Skeletal muscle satellite cell (primary cell): ENCODE measurements at regions not wholly inside any gene's neighbourhood (a gene's known extent, or its start where the extent isn't known, plus 50 kb on each side); places are given as distances from the start of the nearest gene placed in this dataset.

Experiments
- H3K27me3 ChIP-seq: 2 replicates; pipeline ENCODE4 v1.7.0; 2013; ENCODE audit warnings: low read length; ENCODE audit not compliant: control insufficient read depth, insufficient read depth
- H3K36me3 ChIP-seq: 2 replicates; pipeline ENCODE4 v1.7.0; 2013; ENCODE audit warnings: mild to moderate bottlenecking, control low read depth, low read length; ENCODE audit not compliant: insufficient read depth
- H3K4me1 ChIP-seq: 2 replicates; pipeline ENCODE4 v1.7.0; 2013; ENCODE audit warnings: low read length; ENCODE audit not compliant: control insufficient read depth, insufficient read depth
- H3K4me2 ChIP-seq: 2 replicates; pipeline ENCODE4 v1.7.0; 2013; ENCODE audit warnings: mild to moderate bottlenecking, low read length
- H3K4me3 ChIP-seq: 2 replicates; pipeline ENCODE4 v1.7.0; 2013; ENCODE audit warnings: low read length
- H3K9ac ChIP-seq: 2 replicates; pipeline ENCODE4 v1.7.0; 2013; ENCODE audit warnings: mild to moderate bottlenecking, low read depth, low read length, moderate library complexity
- H3K9me3 ChIP-seq: replicated peaks from 2 replicates; pipeline ENCODE4 v1.7.0; 2013; ENCODE audit warnings: mild to moderate bottlenecking, control low read depth, low read length

DNA sequence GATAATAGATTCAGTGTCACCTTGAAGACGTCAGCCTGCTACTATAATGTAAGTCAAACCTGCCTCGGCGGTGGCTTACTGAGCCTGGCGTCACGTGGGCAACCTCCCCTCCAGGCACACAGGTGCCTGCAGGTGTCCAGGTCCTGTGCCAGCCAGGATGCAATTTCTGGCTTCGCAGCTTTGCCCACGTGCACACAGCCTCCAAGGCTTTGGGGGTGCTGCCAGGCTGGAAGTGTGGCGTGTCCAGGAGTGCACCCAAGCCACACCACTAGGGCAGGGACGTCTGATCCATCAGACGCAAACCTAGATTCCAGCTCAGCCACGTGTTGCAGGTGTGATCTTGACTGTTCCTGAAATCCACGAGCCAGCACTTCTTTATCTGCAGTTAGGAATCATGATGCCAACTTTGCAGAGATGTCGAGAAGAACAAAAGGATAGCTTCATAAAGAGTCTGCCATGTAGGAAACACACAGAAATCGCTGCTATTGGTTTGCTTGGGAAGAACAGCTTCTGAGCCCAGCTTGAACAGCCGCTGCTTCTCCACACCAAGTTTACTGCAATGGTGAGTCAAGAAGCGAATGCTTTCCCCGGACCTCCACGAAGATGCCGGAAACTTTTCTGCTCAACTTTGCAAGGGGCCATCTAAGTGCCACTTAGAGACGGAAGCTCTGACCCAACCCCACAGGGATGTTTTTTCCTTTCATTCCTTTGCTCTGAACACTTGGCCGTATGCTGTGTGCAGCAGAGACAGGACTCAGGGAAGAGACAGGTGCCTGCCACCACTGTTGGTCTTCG is 84.2 kb upstream of the SALL3 start:
- Histone ChIP-seq H3K4me1 (no peaks in the 10 kb centered on the region), H3K9me3 (peaks cover 18% of the 10 kb centered on the region), H3K27me3 (no peaks in the 10 kb centered on the region), H3K4me3 (no peak overlapping the region), H3K36me3 (no peaks in the 10 kb centered on the region), H3K4me2 (no peak overlapping the region), H3K9ac (no peak overlapping the region)

- peaks cover 22% of the 10 kb centered on the region for H3K9me3 ChIP-seq
- no peaks in the 10 kb centered on the region for H3K4me1 ChIP-seq
- no peak overlapping the region for H3K4me3 ChIP-seq
- no peaks in the 10 kb centered on the region for H3K27me3 ChIP-seq
- H3K9ac ChIP-seq: no peak overlapping the region
- H3K36me3 ChIP-seq: no peaks in the 10 kb centered on the region
- H3K4me2 ChIP-seq: no peak overlapping the region
These were observed 83.3 kb upstream of the SALL3 start for GRCh38 chr18:78896111-78896905.

DNA sequence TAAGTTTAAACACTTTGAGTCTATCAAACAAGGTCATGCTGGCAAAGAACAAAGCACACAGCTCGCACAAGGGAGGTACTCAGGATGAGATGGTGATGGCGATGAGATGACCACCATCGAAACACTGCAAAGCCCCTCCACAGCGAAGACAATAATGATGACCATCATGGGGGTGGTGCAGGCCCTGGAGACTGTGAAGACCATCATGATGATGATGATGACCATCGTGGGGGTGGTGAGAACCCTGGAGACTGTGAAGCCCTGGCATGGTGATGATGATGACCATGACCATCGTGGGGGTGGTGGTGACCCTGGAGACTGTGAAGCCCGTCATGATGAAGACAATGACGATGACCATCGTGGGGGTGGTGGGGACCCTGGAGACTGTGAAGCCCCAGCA is 81.6 kb upstream of the SALL3 start:
- H3K27me3 ChIP-seq: no peaks in the 10 kb centered on the region
- H3K9ac ChIP-seq: no peak overlapping the region
- H3K4me2 ChIP-seq: no peak overlapping the region
- H3K4me3 ChIP-seq: no peak overlapping the region
- H3K4me1 ChIP-seq: no peaks in the 10 kb centered on the region
- H3K9me3 ChIP-seq: peaks cover 23% of the 10 kb centered on the region
- H3K36me3 ChIP-seq: no peaks in the 10 kb centered on the region

- H3K27me3 ChIP-seq: no peaks in the 10 kb centered on the region
- H3K4me3 ChIP-seq: no peak overlapping the region
- no peaks in the 10 kb centered on the region for H3K4me1 ChIP-seq
- H3K9ac ChIP-seq: no peak overlapping the region
- H3K9me3 ChIP-seq: peaks cover 26% of the 10 kb centered on the region
- no peak overlapping the region for H3K4me2 ChIP-seq
- H3K36me3 ChIP-seq: no peaks in the 10 kb centered on the region
These were observed 81.0 kb upstream of the SALL3 start for GRCh38 chr18:78898635-78899034.

DNA sequence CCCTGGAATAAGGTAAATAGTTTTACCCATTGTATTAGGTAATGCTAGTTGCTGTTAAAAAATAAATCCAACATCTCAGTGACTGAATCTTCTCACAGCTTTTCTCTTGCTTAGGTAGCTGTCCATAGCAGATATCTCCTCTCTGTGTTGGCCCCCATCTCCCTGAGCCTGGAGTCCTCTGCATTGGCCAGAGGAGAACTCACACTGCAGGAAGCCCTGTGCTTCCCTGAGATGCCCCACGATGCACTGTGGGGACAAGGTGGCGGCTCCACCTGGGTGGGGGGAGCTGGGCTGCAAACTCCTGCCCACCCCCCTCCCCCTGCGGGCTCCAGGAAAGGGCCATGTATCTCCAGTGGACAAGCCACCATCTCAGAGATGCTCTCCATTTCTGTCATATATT is 80.4 kb upstream of the SALL3 start:
- no peak overlapping the region for H3K9ac ChIP-seq
- no peaks in the 10 kb centered on the region for H3K36me3 ChIP-seq

DNA sequence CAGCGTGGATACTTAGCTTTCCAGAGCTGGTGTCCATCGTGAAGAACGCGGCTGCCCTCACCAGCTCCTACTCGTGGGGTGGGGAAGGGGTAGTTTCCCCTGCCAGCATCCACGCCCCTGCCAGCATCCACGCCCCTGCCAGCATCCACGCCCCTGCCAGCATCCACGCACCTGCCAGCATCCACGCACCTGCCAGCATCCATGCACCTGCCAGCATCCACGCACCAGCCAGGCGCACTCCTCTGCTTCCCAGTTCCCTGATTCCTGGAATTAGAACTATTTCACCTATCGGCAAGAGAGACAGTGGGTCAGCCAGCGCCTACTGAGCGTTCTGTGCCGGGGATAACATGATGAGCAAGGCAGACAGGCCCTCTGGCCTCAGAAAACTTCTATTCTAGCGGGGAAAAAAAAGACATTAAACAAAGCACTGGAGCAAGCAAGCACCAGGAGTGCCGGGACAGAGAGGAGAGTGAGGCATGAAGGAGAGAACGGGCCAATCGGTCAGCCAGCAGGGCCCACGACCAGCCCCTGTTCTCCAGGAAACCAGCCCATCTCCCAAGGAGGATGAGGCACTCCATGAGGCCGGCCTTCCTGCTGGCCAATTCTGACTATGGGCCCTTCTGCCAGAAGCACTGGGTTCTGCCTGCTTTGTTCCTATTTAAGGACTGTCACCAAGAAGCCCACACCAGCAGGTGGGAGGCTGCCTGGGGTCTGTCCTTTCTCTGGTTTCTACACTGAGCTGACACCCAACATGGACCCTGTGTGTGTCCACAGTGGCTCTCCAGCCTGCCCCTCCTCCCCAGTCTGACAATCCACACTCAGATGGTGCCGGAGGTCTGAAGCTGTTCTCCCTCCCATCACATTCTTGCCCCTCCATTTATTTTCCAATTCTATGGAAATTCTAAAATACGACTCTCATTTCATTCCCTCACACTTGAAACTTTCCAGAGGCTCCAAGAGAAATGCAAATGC is 78.4 kb upstream of the SALL3 start:
- Histone ChIP-seq H3K9me3 (peaks cover 14% of the 10 kb centered on the region), H3K27me3 (no peaks in the 10 kb centered on the region), H3K4me3 (no peak overlapping the region), H3K4me2 (no peak overlapping the region), H3K4me1 (no peaks in the 10 kb centered on the region), H3K9ac (no peak overlapping the region), H3K36me3 (no peaks in the 10 kb centered on the region)

More for the DNA sequence above, 80.4 kb upstream of the SALL3 start:
- peaks cover 20% of the 10 kb centered on the region for H3K9me3 ChIP-seq
- H3K4me2 ChIP-seq: no peak overlapping the region
- H3K27me3 ChIP-seq: no peaks in the 10 kb centered on the region
- H3K4me3 ChIP-seq: no peak overlapping the region
- no peaks in the 10 kb centered on the region for H3K4me1 ChIP-seq

DNA sequence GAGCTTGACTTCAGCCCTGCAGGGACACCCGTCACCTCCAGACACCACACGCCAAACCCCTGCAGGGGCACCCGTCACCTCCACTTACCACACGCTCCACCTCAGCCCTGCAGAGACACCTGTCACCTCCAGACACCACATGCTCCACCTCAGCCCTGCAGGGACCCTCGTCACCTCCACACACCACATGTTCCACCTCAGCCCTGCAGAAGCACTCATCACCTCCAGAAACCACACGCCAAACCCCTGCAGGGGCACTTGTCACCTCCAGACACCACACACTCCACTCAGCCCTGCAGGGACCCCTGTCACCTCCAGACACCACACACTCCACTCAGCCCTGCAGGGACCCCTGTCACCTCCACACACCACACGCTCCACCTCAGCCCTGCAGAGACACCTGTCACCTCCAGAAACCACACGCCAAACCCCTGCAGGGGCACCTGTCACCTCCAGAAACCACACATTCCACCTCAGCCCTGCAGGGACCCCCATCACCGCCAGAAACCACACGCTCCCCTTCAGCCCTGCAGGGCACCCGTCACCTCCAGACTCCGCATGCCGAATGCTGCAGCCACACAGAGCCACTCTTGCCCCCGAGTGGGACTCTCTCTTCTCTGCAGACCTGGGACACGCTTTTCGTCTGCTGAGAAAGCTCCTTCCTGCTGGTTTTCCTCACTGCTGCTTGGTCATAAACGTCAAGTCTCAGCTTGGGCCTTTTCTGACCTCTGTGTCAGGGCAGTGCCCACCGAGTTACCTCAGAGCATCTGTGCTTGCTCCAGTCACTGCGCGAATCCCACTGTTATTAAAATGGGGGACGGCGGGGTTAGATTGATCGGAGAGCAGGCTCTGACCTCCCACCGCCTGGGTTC is 77.5 kb upstream of the SALL3 start:
- Histone ChIP-seq H3K4me3 (no peak overlapping the region), H3K4me1 (no peaks in the 10 kb centered on the region), H3K36me3 (no peaks in the 10 kb centered on the region), H3K27me3 (no peaks in the 10 kb centered on the region), H3K4me2 (no peak overlapping the region), H3K9ac (no peak overlapping the region), H3K9me3 (peaks cover 14% of the 10 kb centered on the region)

DNA sequence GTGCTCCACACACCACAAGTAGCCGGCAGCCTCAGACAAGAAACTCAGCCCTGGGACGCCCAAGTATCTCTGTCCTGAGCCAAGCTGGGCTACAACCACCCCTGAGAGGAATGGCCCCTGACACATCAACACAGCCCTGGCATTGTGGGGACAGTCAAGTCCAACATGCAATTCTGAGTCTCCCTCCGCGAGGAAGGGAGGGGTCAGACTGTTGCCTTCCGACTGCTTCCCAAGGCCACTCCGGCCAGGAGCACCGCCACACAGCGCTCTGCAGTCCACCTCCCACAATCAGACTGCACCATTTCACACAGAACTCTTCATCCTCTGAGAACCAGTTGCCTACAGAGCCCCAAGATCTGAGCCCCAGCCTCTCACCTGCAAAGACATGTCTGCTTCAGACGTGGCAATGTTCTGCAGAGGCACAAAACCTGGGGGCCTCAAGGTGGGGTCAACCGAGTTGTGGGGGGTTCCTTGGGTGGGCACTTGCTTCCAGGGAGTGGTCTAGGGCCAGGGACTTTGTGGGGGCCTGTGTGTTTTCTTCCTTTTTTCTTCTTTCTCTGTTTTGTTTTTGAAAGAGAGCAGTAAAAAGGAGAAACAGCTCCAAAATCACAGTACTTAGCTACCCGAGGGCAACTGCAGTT is 76.7 kb upstream of the SALL3 start:
- no peak overlapping the region for H3K9ac ChIP-seq
- no peaks in the 10 kb centered on the region for H3K4me1 ChIP-seq
- no peak overlapping the region for H3K4me3 ChIP-seq
- no peaks in the 10 kb centered on the region for H3K27me3 ChIP-seq
- no peak overlapping the region for H3K4me2 ChIP-seq
- peaks cover 14% of the 10 kb centered on the region for H3K9me3 ChIP-seq
- H3K36me3 ChIP-seq: no peaks in the 10 kb centered on the region

- no peak overlapping the region for H3K9ac ChIP-seq
- H3K4me3 ChIP-seq: no peak overlapping the region
- no peaks in the 10 kb centered on the region for H3K36me3 ChIP-seq
- peaks cover 13% of the 10 kb centered on the region for H3K9me3 ChIP-seq
- no peaks in the 10 kb centered on the region for H3K4me1 ChIP-seq
- H3K4me2 ChIP-seq: no peak overlapping the region
- H3K27me3 ChIP-seq: no peaks in the 10 kb centered on the region
These were observed 76.0 kb upstream of the SALL3 start for GRCh38 chr18:78903436-78904178.

- Histone ChIP-seq H3K27me3 (no peaks in the 10 kb centered on the region), H3K4me2 (no peak overlapping the region), H3K9me3 (peaks cover 8% of the 10 kb centered on the region), H3K4me1 (no peaks in the 10 kb centered on the region), H3K4me3 (no peak overlapping the region), H3K36me3 (no peaks in the 10 kb centered on the region), H3K9ac (no peak overlapping the region)
These were observed 75.5 kb upstream of the SALL3 start for GRCh38 chr18:78904179-78904531.
